ENCODE measurements at regions not wholly inside any gene's neighbourhood (a gene's known extent, or its start where the extent isn't known, plus 50 kb on each side); places are given as distances from the start of the nearest gene placed in this dataset.

DNA sequence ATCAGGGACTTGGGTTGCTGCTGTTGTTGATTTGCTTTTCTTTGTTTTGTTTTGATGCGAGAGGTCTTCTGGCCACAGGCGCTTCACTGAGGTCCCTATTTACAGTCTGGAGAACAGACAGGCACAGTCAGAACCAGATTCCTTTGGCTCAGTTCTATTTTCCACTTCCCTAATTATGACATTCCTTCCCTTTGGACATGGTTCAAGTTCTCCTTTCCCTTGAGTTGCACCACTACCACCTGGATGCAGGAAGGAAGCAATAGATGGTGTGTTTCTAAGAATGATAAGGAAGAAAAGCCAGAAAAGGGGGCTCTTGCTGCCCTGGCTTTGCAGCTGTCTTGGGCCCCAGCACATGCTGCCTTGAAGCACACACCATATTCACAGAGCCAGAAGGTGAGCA lies 160.6 kb downstream of the MAF start:
- H3K4me2 ChIP-seq (ENCODE audit: low read length), result no peak overlapping the region
- H3K4me1 ChIP-seq (ENCODE audit: insufficient read depth, low read length, poor library complexity, severe bottlenecking), result no peaks in the 10 kb centered on the region
- H3K4me3 ChIP-seq (ENCODE audit: low read depth, low read length, poor library complexity, severe bottlenecking), result no peak overlapping the region
- DNase-seq (ENCODE audit: low spot score), result no peak
- H3K9me3 ChIP-seq (ENCODE audit: low read length), result no peaks in the 10 kb centered on the region
- TF ChIP-seq EZH2phosphoT487 (IDR thresholded peaks at IDR 0.05; ENCODE audit: borderline replicate concordance, low read depth, low read length) (no peak), CTCF (conservative IDR thresholded peaks at IDR 0.05; ENCODE audit: low read length) (no peak)
- no peaks in the 10 kb centered on the region for H3K36me3 ChIP-seq (ENCODE audit: insufficient read depth, low read length)
- no peak overlapping the region for H3K27ac ChIP-seq (ENCODE audit: low read depth, low read length, poor library complexity, severe bottlenecking)
- ChIA-PET CTCF (ENCODE audit: unreplicated experiment) (no interaction called here), POLR2A (no interaction called here)
- no peaks in the 10 kb centered on the region for H3K79me2 ChIP-seq (ENCODE audit: insufficient read depth, low read depth, low read length)
- intact Hi-C loops (cut with micrococcal nuclease; ENCODE audit: unreplicated experiment), result no loop called here
- no peak overlapping the region for H2AFZ ChIP-seq (ENCODE audit: low read length)
- H4K20me1 ChIP-seq (ENCODE audit: insufficient read depth, low read length), result no peaks in the 10 kb centered on the region
- H3K9me2 ChIP-seq (ENCODE audit: insufficient read depth, low read length), result no peaks in the 10 kb centered on the region
- BruUV-seq (replicated peaks), result no TSS peak

DNA sequence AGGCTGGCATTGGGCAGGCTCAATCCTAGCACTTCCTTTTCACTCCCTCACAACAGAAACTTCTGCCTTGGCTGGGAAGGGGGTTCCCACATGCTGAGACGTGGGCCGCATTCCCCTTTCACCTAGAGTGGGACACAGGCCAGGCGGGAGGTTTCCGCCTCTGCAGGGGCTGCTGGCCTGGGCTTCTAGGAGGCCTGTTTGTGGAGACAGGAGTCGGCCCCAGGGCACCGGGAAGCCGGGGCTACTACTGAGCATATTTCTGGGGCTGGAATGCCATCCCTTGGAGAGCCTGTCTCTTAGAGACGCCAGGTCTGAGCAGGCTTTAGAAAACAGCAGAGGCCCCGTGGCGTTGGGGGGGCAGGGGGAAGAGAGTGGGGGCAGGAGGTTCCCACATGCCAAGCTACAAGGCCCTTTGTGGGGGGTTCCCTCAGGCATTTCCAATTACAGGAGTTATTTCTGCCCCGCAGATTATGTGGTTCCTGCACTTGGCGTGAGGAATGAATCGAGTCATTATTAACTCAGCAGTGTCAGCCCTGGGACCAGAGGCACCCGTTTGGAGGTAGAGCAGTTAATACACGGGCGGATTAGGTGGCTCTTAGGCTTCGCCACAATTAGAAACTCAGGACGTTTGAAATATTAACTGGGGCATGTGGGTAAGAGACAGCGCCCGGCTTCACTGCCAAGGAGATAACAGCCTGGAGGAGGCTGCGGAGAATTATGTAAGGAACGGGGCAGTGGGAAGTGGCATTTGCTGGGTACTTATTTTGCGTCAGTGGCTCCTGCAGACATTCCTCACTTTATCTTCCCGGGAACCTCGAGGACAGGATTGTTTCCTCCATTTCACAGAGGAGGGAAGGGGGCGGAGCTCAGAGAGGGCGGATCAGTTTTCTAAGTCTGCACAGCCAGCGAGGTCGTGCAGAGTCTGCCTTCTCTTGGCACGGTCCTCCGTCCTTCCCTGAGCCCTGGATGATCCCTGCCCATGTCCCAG lies 162.5 kb downstream of the MAF start:
- H3K9me3 ChIP-seq (ENCODE audit: low read length), result no peaks in the 10 kb centered on the region
- no peaks in the 10 kb centered on the region for H3K36me3 ChIP-seq (ENCODE audit: insufficient read depth, low read length)
- no peak for DNase-seq (ENCODE audit: low spot score)
- H3K4me2 ChIP-seq (ENCODE audit: low read length), result no peak overlapping the region
- ChIA-PET POLR2A (interaction anchor here (0.6 kb wide), 1 partner anchor 576 kb away, joined by 3 read pairs; no protein-coding TSS in a partner anchor), CTCF (ENCODE audit: unreplicated experiment) (no interaction called here)
- no peaks in the 10 kb centered on the region for H3K9me2 ChIP-seq (ENCODE audit: insufficient read depth, low read length)
- no peaks in the 10 kb centered on the region for H3K4me1 ChIP-seq (ENCODE audit: insufficient read depth, low read length, poor library complexity, severe bottlenecking)
- no peak for TF ChIP-seq EZH2phosphoT487 (IDR thresholded peaks at IDR 0.05; ENCODE audit: borderline replicate concordance, low read depth, low read length)
- TF ChIP-seq CTCF (conservative IDR thresholded peaks at IDR 0.05; ENCODE audit: low read length), result no peak
- no peaks in the 10 kb centered on the region for H3K79me2 ChIP-seq (ENCODE audit: insufficient read depth, low read depth, low read length)
- BruUV-seq (replicated peaks), result no TSS peak
- H2AFZ ChIP-seq (ENCODE audit: low read length), result no peak overlapping the region
- H3K4me3 ChIP-seq (ENCODE audit: low read depth, low read length, poor library complexity, severe bottlenecking), result no peak overlapping the region
- no peak overlapping the region for H3K27ac ChIP-seq (ENCODE audit: low read depth, low read length, poor library complexity, severe bottlenecking)
- intact Hi-C loops (cut with micrococcal nuclease; ENCODE audit: unreplicated experiment), result no loop called here
- no peaks in the 10 kb centered on the region for H4K20me1 ChIP-seq (ENCODE audit: insufficient read depth, low read length)

DNA sequence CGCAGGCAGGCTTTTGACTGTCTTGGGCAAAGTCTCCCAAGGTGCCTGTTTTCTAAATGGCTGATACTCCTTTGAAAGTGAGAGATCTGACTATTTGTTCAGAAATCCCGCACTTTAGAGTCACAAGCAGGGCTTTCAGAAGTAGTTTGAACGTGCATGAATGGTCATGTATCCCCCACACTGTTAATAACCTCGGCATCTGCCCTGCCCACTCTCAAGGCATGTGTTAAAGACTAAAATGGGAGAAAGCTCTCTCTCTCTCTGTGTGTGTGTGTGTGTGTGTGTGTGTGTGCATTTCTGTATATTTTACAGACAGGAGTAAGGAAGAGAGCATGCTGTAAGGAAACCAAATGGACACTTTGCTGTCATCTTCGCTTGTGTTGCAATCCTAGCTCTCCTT lies 163.7 kb downstream of the MAF start:
- ChIA-PET POLR2A (no interaction called here), CTCF (ENCODE audit: unreplicated experiment) (no interaction called here)
- Histone ChIP-seq H3K79me2 (ENCODE audit: insufficient read depth, low read depth, low read length) (no peaks in the 10 kb centered on the region), H2AFZ (ENCODE audit: low read length) (no peak overlapping the region), H3K9me2 (ENCODE audit: insufficient read depth, low read length) (no peaks in the 10 kb centered on the region), H3K4me3 (ENCODE audit: low read depth, low read length, poor library complexity, severe bottlenecking) (no peak overlapping the region), H4K20me1 (ENCODE audit: insufficient read depth, low read length) (no peaks in the 10 kb centered on the region), H3K4me2 (ENCODE audit: low read length) (no peak overlapping the region), H3K27ac (ENCODE audit: low read depth, low read length, poor library complexity, severe bottlenecking) (no peak overlapping the region), H3K36me3 (ENCODE audit: insufficient read depth, low read length) (no peaks in the 10 kb centered on the region), H3K4me1 (ENCODE audit: insufficient read depth, low read length, poor library complexity, severe bottlenecking) (no peaks in the 10 kb centered on the region), H3K9me3 (ENCODE audit: low read length) (no peaks in the 10 kb centered on the region)
- intact Hi-C loops (cut with micrococcal nuclease; ENCODE audit: unreplicated experiment), result no loop called here
- TF ChIP-seq EZH2phosphoT487 (IDR thresholded peaks at IDR 0.05; ENCODE audit: borderline replicate concordance, low read depth, low read length) (no peak), CTCF (conservative IDR thresholded peaks at IDR 0.05; ENCODE audit: low read length) (no peak)
- no peak for DNase-seq (ENCODE audit: low spot score)
- no TSS peak for BruUV-seq (replicated peaks)
